HEK293 (cell line): ENCODE measurements at regions not wholly inside any gene's neighbourhood (a gene's known extent, or its start where the extent isn't known, plus 50 kb on each side); places are given as distances from the start of the nearest gene placed in this dataset.

Experiments
- CTCF ChIA-PET: fragments of 350-600 bp; formaldehyde crosslinking; extraction: SDS; loops from one replicate; lab custom pipeline; 2021; ENCODE audit warnings: antibody characterized with exemption; lab: Yijun Ruan, JAX
- POLR2A ChIA-PET: fragments of 300-600 bp; formaldehyde crosslinking; extraction: SDS; loops from one replicate; lab custom pipeline; 2020; ENCODE audit warnings: antibody characterized with exemption, inconsistent platforms; lab: Yijun Ruan, JAX
- H3K27ac ChIP-seq: fragments of 200-500 bp; sonication (Bioruptor generic); 2 replicates; pipeline ENCODE4 v1.5.1; 2014; ENCODE audit warnings: low read depth, low read length, control low read depth, inconsistent platforms; ENCODE audit errors: extremely low read depth
- H3K36me3 ChIP-seq, 2 experiments: fragments of 200-500 bp in 1 of 2; sonication (Bioruptor generic) in 1 of 2; 1 replicate in 1 of 2; 2 replicates in 1 of 2; pipeline ENCODE4 v1.5.1; 2014 to 2017; ENCODE audit warnings: inconsistent platforms in 2 of 2, low read length in 2 of 2; ENCODE audit not compliant: control insufficient read depth in 2 of 2, insufficient read depth in 1 of 2
- H3K4me1 ChIP-seq: fragments of 200-500 bp; sonication (Bioruptor generic); 2 replicates; pipeline ENCODE4 v1.5.1; 2014; ENCODE audit warnings: mild to moderate bottlenecking, low read length, inconsistent platforms; ENCODE audit not compliant: control insufficient read depth, insufficient read depth
- H3K4me3 ChIP-seq: 2 replicates; pipeline ENCODE4 v1.5.1; 2011; ENCODE audit warnings: low read depth, mild to moderate bottlenecking, control low read depth, low read length, moderate library complexity
- H3K9me3 ChIP-seq: fragments of 200-500 bp; sonication (Bioruptor generic); 2 replicates; pipeline ENCODE4 v1.5.1; 2014; ENCODE audit warnings: low read depth, low read length, inconsistent platforms; ENCODE audit not compliant: control insufficient read depth, insufficient read depth
- GFI1B ChIP-seq: fragments of 450-650 bp; formaldehyde crosslinking; IDR thresholded peaks from 2 replicates; pipeline ENCODE4 v1.5.1; 2016; ENCODE audit warnings: missing biosample characterization, missing genetic modification characterization
- GLIS1 ChIP-seq: fragments of 450-650 bp; formaldehyde crosslinking; IDR thresholded peaks from 2 replicates; pipeline ENCODE4 v1.5.1; 2016; ENCODE audit warnings: missing biosample characterization, missing genetic modification characterization
- KLF10 ChIP-seq: fragments of 450-650 bp; IDR thresholded peaks from 2 replicates; pipeline ENCODE4 v1.5.1; 2018; ENCODE audit warnings: missing biosample characterization, mild to moderate bottlenecking, missing genetic modification characterization
- TCF7L2 ChIP-seq: IDR thresholded peaks from 2 replicates; pipeline ENCODE4 v1.6.1; 2011; ENCODE audit warnings: low read depth, mild to moderate bottlenecking, inconsistent platforms, low read length, moderate library complexity, borderline replicate concordance
- ZBTB17 ChIP-seq: fragments of 450-650 bp; formaldehyde crosslinking; IDR thresholded peaks from 2 replicates; pipeline ENCODE4 v1.5.1; 2016; ENCODE audit warnings: missing biosample characterization, missing genetic modification characterization
- ZIC2 ChIP-seq: fragments of 450-650 bp; formaldehyde crosslinking; IDR thresholded peaks from 2 replicates; pipeline ENCODE4 v1.5.1; 2016; ENCODE audit warnings: missing biosample characterization, missing genetic modification characterization
- ZNF10 ChIP-seq: fragments of 450-650 bp; formaldehyde crosslinking; IDR thresholded peaks from 2 replicates; pipeline ENCODE4 v1.5.1; 2017; ENCODE audit warnings: missing biosample characterization, missing genetic modification characterization
- ZNF174 ChIP-seq: fragments of 450-650 bp; formaldehyde crosslinking; IDR thresholded peaks from 2 replicates; pipeline ENCODE4 v1.5.0; 2017; ENCODE audit warnings: missing biosample characterization, mild to moderate bottlenecking, missing genetic modification characterization
- ZNF202 ChIP-seq: fragments of 450-650 bp; formaldehyde crosslinking; IDR thresholded peaks from 2 replicates; pipeline ENCODE4 v1.5.1; 2016; ENCODE audit warnings: missing biosample characterization, missing genetic modification characterization, borderline replicate concordance
- ZNF302 ChIP-seq: fragments of 450-650 bp; formaldehyde crosslinking; IDR thresholded peaks from 2 replicates; pipeline ENCODE4 v1.5.1; 2016; ENCODE audit warnings: missing biosample characterization, missing genetic modification characterization, low read depth
- ZNF335 ChIP-seq: fragments of 450-650 bp; formaldehyde crosslinking; conservative IDR thresholded peaks from 2 replicates; pipeline ENCODE4 v1.5.1; 2016; ENCODE audit warnings: missing biosample characterization, missing genetic modification characterization
- ZNF423 ChIP-seq: fragments of 450-650 bp; formaldehyde crosslinking; IDR thresholded peaks from 2 replicates; pipeline ENCODE4 v1.5.1; 2016; ENCODE audit warnings: missing biosample characterization, missing genetic modification characterization
- ZNF473 ChIP-seq: fragments of 450-650 bp; formaldehyde crosslinking; IDR thresholded peaks from 2 replicates; pipeline ENCODE4 v1.5.1; 2017; ENCODE audit warnings: missing biosample characterization, missing genetic modification characterization
- ZNF514 ChIP-seq: fragments of 450-650 bp; formaldehyde crosslinking; IDR thresholded peaks from 2 replicates; pipeline ENCODE4 v1.5.1; 2016; ENCODE audit warnings: missing biosample characterization, missing genetic modification characterization
- ZNF530 ChIP-seq: fragments of 450-650 bp; formaldehyde crosslinking; IDR thresholded peaks from 2 replicates; pipeline ENCODE4 v1.5.1; 2016; ENCODE audit warnings: low read depth, missing biosample characterization, missing genetic modification characterization
- ZNF560 ChIP-seq: fragments of 450-650 bp; formaldehyde crosslinking; IDR thresholded peaks from 2 replicates; pipeline ENCODE4 v1.5.1; 2017; ENCODE audit warnings: missing biosample characterization, missing genetic modification characterization, borderline replicate concordance
- ZNF571 ChIP-seq: fragments of 450-650 bp; formaldehyde crosslinking; IDR thresholded peaks from 2 replicates; pipeline ENCODE4 v1.5.0; 2017; ENCODE audit warnings: missing biosample characterization, missing genetic modification characterization
- ZNF585B ChIP-seq: fragments of 450-650 bp; formaldehyde crosslinking; IDR thresholded peaks from 2 replicates; pipeline ENCODE4 v1.5.1; 2016; ENCODE audit warnings: missing biosample characterization, missing genetic modification characterization
- ZNF600 ChIP-seq: fragments of 450-650 bp; formaldehyde crosslinking; IDR thresholded peaks from 2 replicates; pipeline ENCODE4 v1.5.1; 2016; ENCODE audit warnings: missing biosample characterization, missing genetic modification characterization
- ZNF610 ChIP-seq: fragments of 450-650 bp; formaldehyde crosslinking; IDR thresholded peaks from 2 replicates; pipeline ENCODE4 v1.5.1; 2016; ENCODE audit warnings: missing biosample characterization, missing genetic modification characterization, borderline replicate concordance
- ZNF626 ChIP-seq: fragments of 450-650 bp; sonication (Bioruptor Pico); formaldehyde crosslinking; IDR thresholded peaks from 2 replicates; pipeline ENCODE4 v1.5.1; 2018; ENCODE audit warnings: missing biosample characterization, missing genetic modification characterization, inconsistent platforms
- ZNF629 ChIP-seq: fragments of 450-650 bp; formaldehyde crosslinking; IDR thresholded peaks from 2 replicates; pipeline ENCODE4 v1.5.1; 2017; ENCODE audit warnings: missing biosample characterization, missing genetic modification characterization
- ZNF664 ChIP-seq: fragments of 450-650 bp; formaldehyde crosslinking; IDR thresholded peaks from 2 replicates; pipeline ENCODE4 v1.5.1; 2016; ENCODE audit warnings: missing biosample characterization, missing genetic modification characterization
- ZNF768 ChIP-seq: fragments of 450-650 bp; formaldehyde crosslinking; IDR thresholded peaks from 2 replicates; pipeline ENCODE4 v1.5.1; 2018; ENCODE audit warnings: missing biosample characterization, mild to moderate bottlenecking, missing genetic modification characterization
- TF ChIP-seq, protein P1 (sequence below): fragments of 450-650 bp; formaldehyde crosslinking; IDR thresholded peaks from 2 replicates; pipeline ENCODE4 v1.5.1; 2016; ENCODE audit warnings: missing biosample characterization, missing genetic modification characterization
- TF ChIP-seq, protein P2 (sequence below): fragments of 450-650 bp; formaldehyde crosslinking; IDR thresholded peaks from 2 replicates; pipeline ENCODE4 v1.5.1; 2016; ENCODE audit warnings: missing biosample characterization, missing genetic modification characterization
- TF ChIP-seq, protein P3 (sequence below): fragments of 450-650 bp; formaldehyde crosslinking; IDR thresholded peaks from 2 replicates; pipeline ENCODE4 v1.5.1; 2016; ENCODE audit warnings: missing biosample characterization, missing genetic modification characterization
- TF ChIP-seq, protein P4 (sequence below): fragments of 450-650 bp; formaldehyde crosslinking; IDR thresholded peaks from 2 replicates; pipeline ENCODE4 v1.5.1; 2016; ENCODE audit warnings: missing biosample characterization, missing genetic modification characterization, low read depth

DNA sequence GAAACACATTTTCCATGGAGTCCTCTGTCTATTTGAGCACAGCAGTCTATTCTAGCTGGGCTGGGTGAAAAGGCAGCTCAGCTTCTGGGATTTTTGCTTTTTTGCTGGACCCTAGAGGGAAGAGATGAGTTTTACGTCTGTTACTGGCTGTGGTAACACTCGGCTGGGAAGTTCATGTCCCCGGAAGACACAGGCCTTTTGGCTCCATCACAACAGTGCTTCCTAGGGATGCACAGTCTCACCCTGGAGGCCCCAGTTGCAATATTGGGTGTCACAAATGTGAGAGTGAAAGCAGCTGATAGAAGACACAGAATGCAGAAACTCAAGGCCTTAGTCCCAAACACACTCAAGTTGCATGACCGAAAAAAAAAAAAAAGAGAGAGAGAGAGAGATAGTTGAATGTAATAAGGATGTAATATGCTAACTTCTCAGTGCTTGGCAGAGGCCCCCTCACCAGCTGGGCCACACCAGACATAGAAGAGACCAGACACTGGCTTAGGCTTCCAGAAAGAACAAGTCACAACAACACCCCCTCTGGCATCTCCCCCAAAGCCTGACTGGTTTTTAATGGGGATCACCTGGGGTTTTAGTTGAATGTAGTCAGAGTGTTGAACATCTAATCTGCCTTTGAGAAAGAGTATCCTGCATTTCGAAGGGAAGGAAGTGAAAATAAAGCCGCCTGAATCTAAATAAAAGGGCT, 545.4 kb upstream of the FZD8 start (continued):
- TF ChIP-seq ZNF560 (tag by site-specific recombination) (no peak), ZNF664 (tag by site-specific recombination) (no peak)
- TF ChIP-seq, all 188 proteins: peak for 0

DNA sequence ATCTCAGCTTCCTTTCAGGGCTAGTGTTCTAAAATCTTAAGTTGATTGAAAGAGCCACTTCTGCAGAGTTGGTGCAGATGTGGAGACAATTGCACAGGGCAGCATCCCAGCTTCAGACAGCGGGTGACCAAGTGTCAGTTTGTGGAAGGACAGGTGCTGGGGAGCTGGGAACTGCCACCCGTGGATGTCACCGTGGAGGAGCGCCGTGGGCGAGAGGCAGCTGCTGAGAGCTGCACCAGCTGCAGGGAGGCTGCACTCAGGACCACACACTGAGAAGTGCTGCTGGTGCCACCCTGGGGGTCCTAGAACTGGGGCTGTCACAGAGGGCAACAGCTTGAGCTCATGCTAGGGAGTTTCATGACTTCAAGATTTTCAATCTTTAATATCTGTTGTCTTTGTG, 543.0 kb upstream of the FZD8 start:
- ChIA-PET CTCF (interaction anchor here (0.7 kb wide), 1 partner anchor 884 kb away, joined by 3 read pairs; no protein-coding TSS in a partner anchor), POLR2A (no interaction called here)
- Histone ChIP-seq H3K27ac (no peak overlapping the region), H3K36me3 (no peaks in the 10 kb centered on the region), H3K4me3 (no peak overlapping the region), H3K9me3 (no peaks in the 10 kb centered on the region), H3K4me1 (no peaks in the 10 kb centered on the region)
- no peak for TF ChIP-seq ZNF530 (tag by site-specific recombination)
- no peak for TF ChIP-seq ZNF335
- TF ChIP-seq ZNF768 (tag by site-specific recombination): no peak
- no peak for TF ChIP-seq ZNF571 (tag by site-specific recombination)
- TF ChIP-seq ZNF626 (tag by site-specific recombination): no peak
- no peak for TF ChIP-seq ZNF585B (tag by site-specific recombination)
- TF ChIP-seq TCF7L2: no peak
- TF ChIP-seq, protein P1, sequence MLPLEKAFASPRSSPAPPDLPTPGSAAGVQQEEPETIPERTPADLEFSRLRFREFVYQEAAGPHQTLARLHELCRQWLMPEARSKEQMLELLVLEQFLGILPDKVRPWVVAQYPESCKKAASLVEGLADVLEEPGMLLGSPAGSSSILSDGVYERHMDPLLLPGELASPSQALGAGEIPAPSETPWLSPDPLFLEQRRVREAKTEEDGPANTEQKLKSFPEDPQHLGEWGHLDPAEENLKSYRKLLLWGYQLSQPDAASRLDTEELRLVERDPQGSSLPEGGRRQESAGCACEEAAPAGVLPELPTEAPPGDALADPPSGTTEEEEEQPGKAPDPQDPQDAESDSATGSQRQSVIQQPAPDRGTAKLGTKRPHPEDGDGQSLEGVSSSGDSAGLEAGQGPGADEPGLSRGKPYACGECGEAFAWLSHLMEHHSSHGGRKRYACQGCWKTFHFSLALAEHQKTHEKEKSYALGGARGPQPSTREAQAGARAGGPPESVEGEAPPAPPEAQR (tag by site-specific recombination): no peak
- peak; percentile 33; the same call in 1 of the 2 replicates for TF ChIP-seq GLIS1
- no peak for TF ChIP-seq ZNF514
- TF ChIP-seq ZBTB17 (tag by site-specific recombination): no peak
- TF ChIP-seq, protein P2, sequence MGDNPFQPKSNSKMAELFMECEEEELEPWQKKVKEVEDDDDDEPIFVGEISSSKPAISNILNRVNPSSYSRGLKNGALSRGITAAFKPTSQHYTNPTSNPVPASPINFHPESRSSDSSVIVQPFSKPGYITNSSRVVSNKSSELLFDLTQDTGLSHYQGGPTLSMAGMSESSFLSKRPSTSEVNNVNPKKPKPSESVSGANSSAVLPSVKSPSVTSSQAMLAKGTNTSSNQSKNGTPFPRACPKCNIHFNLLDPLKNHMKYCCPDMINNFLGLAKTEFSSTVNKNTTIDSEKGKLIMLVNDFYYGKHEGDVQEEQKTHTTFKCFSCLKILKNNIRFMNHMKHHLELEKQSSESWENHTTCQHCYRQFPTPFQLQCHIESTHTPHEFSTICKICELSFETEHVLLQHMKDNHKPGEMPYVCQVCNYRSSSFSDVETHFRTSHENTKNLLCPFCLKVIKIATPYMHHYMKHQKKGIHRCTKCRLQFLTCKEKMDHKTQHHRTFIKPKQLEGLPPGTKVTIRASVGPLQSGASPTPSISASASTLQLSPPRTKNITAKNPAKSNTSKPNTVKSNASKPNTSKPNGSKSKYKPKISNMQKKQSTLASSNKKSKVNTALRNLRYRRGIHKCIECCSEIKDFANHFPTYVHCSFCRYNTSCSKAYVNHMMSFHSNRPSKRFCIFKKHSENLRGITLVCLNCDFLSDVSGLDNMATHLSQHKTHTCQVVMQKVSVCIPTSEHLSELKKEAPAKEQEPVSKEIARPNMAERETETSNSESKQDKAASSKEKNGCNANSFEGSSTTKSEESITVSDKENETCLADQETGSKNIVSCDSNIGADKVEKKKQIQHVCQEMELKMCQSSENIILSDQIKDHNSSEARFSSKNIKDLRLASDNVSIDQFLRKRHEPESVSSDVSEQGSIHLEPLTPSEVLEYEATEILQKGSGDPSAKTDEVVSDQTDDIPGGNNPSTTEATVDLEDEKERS (tag by site-specific recombination): no peak
- no peak for TF ChIP-seq GFI1B (tag by site-specific recombination)
- no peak for TF ChIP-seq ZNF664 (tag by site-specific recombination)
- TF ChIP-seq ZIC2: peak; percentile 80
- TF ChIP-seq, protein P3, sequence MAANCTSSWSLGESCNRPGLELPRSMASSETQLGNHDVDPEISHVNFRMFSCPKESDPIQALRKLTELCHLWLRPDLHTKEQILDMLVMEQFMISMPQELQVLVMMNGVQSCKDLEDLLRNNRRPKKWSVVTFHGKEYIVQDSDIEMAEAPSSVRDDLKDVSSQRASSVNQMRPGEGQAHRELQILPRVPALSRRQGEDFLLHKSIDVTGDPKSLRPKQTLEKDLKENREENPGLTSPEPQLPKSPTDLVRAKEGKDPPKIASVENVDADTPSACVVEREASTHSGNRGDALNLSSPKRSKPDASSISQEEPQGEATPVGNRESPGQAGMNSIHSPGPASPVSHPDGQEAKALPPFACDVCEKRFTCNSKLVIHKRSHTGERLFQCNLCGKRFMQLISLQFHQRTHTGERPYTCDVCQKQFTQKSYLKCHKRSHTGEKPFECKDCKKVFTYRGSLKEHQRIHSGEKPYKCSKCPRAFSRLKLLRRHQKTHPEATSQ: no peak

DNA sequence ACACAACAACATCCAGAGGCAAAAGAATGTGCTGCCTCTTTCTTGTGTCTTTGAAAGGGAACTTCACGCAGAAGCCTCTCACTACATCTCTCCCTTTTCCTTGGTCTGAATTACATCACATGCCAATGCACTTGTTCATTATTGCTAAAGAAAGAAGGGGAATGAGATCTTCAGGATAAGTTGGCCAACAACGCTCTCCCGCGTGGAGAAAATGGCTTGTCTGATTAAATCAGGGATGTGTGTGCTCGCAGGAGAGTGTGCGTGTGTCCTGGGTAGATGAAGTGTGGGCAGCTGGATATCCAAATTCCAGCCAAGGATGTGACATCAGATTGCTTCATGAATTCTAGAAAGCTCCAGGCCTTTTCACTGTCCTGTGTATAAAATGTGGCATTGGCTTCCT, 541.6 kb upstream of the FZD8 start:
- POLR2A ChIA-PET: no interaction called here
- H3K4me1 ChIP-seq: no peaks in the 10 kb centered on the region
- no peaks in the 10 kb centered on the region for H3K9me3 ChIP-seq
- no peaks in the 10 kb centered on the region for H3K36me3 ChIP-seq
- H3K27ac ChIP-seq: no peak overlapping the region
- CTCF ChIA-PET: no interaction called here
- H3K4me3 ChIP-seq: no peak overlapping the region
- TF ChIP-seq ZNF423 (tag by site-specific recombination) (no peak), TCF7L2 (no peak), KLF10 (tag by site-specific recombination) (no peak), ZNF610 (tag by site-specific recombination) (no peak), ZNF302 (tag by site-specific recombination) (no peak), ZNF629 (tag by site-specific recombination) (no peak), ZNF600 (no peak), ZNF335 (no peak), ZNF10 (tag by site-specific recombination) (no peak), ZNF174 (tag by site-specific recombination) (no peak), ZNF202 (no peak), ZNF571 (tag by site-specific recombination) (no peak), ZNF473 (no peak)
- TF ChIP-seq, protein P4, sequence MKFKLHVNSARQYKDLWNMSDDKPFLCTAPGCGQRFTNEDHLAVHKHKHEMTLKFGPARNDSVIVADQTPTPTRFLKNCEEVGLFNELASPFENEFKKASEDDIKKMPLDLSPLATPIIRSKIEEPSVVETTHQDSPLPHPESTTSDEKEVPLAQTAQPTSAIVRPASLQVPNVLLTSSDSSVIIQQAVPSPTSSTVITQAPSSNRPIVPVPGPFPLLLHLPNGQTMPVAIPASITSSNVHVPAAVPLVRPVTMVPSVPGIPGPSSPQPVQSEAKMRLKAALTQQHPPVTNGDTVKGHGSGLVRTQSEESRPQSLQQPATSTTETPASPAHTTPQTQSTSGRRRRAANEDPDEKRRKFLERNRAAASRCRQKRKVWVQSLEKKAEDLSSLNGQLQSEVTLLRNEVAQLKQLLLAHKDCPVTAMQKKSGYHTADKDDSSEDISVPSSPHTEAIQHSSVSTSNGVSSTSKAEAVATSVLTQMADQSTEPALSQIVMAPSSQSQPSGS (tag by site-specific recombination): no peak
